ENCODE measurements at regions not wholly inside any gene's neighbourhood (a gene's known extent, or its start where the extent isn't known, plus 50 kb on each side); places are given as distances from the start of the nearest gene placed in this dataset.

- TF ChIP-seq CTCF (IDR thresholded peaks at IDR 0.05; ENCODE audit: low read depth, low read length): no peak
Measured at GRCh38 chr5:133898440-133898839, 70.0 kb downstream of the C5orf15 start.

GRCh38 chr5:133897431-133897830, 71.0 kb downstream of the C5orf15 start:
- DNase-seq (ENCODE audit: low read depth in 1 of 2, low spot score in 1 of 2): no peak
- Histone ChIP-seq H3K36me3 (no peaks in the 10 kb centered on the region), H3K27me3 (no peaks in the 10 kb centered on the region), H3K27ac (no peak overlapping the region), H3K9me3 (ENCODE audit: low read depth) (no peaks in the 10 kb centered on the region), H3K4me3 (no peak overlapping the region), H3K4me1 (ENCODE audit: low read depth) (no peaks in the 10 kb centered on the region)
- no peak for TF ChIP-seq CTCF (IDR thresholded peaks at IDR 0.05; ENCODE audit: low read depth, low read length)

More at GRCh38 chr5:133898440-133898839, 70.0 kb downstream of the C5orf15 start:
- no peak for DNase-seq (ENCODE audit: low read depth in 1 of 2, low spot score in 1 of 2)
- Histone ChIP-seq H3K4me3 (no peak overlapping the region), H3K27me3 (no peaks in the 10 kb centered on the region), H3K36me3 (no peaks in the 10 kb centered on the region), H3K27ac (no peak overlapping the region), H3K4me1 (ENCODE audit: low read depth) (no peaks in the 10 kb centered on the region), H3K9me3 (ENCODE audit: low read depth) (no peaks in the 10 kb centered on the region)

- no peaks in the 10 kb centered on the region for H3K4me1 ChIP-seq (ENCODE audit: low read depth)
- H3K9me3 ChIP-seq (ENCODE audit: low read depth): no peaks in the 10 kb centered on the region
- H3K27me3 ChIP-seq: no peaks in the 10 kb centered on the region
- no peak for DNase-seq (ENCODE audit: low read depth in 1 of 2, low spot score in 1 of 2)
- H3K36me3 ChIP-seq: no peaks in the 10 kb centered on the region
- no peak overlapping the region for H3K27ac ChIP-seq
- TF ChIP-seq CTCF (IDR thresholded peaks at IDR 0.05; ENCODE audit: low read depth, low read length): no peak
- no peak overlapping the region for H3K4me3 ChIP-seq
Measured at GRCh38 chr5:133896873-133897272, 71.6 kb downstream of the C5orf15 start.

GRCh38 chr5:133895979-133896845, 72.2 kb downstream of the C5orf15 start:
- TF ChIP-seq CTCF (IDR thresholded peaks at IDR 0.05; ENCODE audit: low read depth, low read length): no peak
- Histone ChIP-seq H3K4me1 (ENCODE audit: low read depth) (no peaks in the 10 kb centered on the region), H3K9me3 (ENCODE audit: low read depth) (no peaks in the 10 kb centered on the region), H3K27me3 (no peaks in the 10 kb centered on the region), H3K27ac (no peak overlapping the region), H3K4me3 (no peak overlapping the region), H3K36me3 (no peaks in the 10 kb centered on the region)
- DNase-seq (ENCODE audit: low read depth in 1 of 2, low spot score in 1 of 2): no peak

- H3K9me3 ChIP-seq (ENCODE audit: low read depth): no peaks in the 10 kb centered on the region
- H3K4me3 ChIP-seq: no peak overlapping the region
- no peaks in the 10 kb centered on the region for H3K27me3 ChIP-seq
- no peak for DNase-seq (ENCODE audit: low read depth in 1 of 2, low spot score in 1 of 2)
- no peaks in the 10 kb centered on the region for H3K36me3 ChIP-seq
- no peaks in the 10 kb centered on the region for H3K4me1 ChIP-seq (ENCODE audit: low read depth)
- TF ChIP-seq CTCF (IDR thresholded peaks at IDR 0.05; ENCODE audit: low read depth, low read length): no peak
- no peak overlapping the region for H3K27ac ChIP-seq
Measured at GRCh38 chr5:133894143-133894542, 74.3 kb downstream of the C5orf15 start.
